Muscle layer of duodenum (tissue), 2 donors: ENCODE measurements at regions not wholly inside any gene's neighbourhood (a gene's known extent, or its start where the extent isn't known, plus 50 kb on each side); places are given as distances from the start of the nearest gene placed in this dataset.
"Not testable (repeated sequence)": the region's sequence is repeated elsewhere in the genome, so short reads cannot be mapped to it uniquely, and the experiment has no call there.

Experiments
- H3K27ac ChIP-seq: one replicate; pipeline ENCODE4 v1.7.0; 2013; ENCODE audit warnings: mild to moderate bottlenecking, low read length
- H3K27me3 ChIP-seq: one replicate; pipeline ENCODE4 v1.7.0; 2013; ENCODE audit warnings: low read depth, mild to moderate bottlenecking, control low read depth, low read length
- H3K36me3 ChIP-seq, 2 donors: one replicate each; pipeline ENCODE4 v1.7.0; 2013; ENCODE audit warnings: low read length in 2 of 2, control low read depth in 1 of 2, mild to moderate bottlenecking in 1 of 2; ENCODE audit not compliant: insufficient read depth in 2 of 2, control insufficient read depth in 1 of 2
- H3K4me1 ChIP-seq, 2 donors: one replicate each; pipeline ENCODE4 v1.7.0; 2013; ENCODE audit warnings: low read length in 2 of 2, mild to moderate bottlenecking in 2 of 2, control low read depth in 1 of 2, moderate library complexity in 1 of 2; ENCODE audit not compliant: insufficient read depth in 2 of 2, control insufficient read depth in 1 of 2
- H3K4me3 ChIP-seq, 2 donors: one replicate each; pipeline ENCODE4 v1.7.0; 2013; ENCODE audit warnings: low read length in 2 of 2, low read depth in 1 of 2, mild to moderate bottlenecking in 1 of 2
- H3K9me3 ChIP-seq, 2 donors: one replicate each; pipeline ENCODE4 v1.7.0; 2013; ENCODE audit warnings: low read length in 2 of 2, control low read depth in 1 of 2, mild to moderate bottlenecking in 1 of 2; ENCODE audit not compliant: control insufficient read depth in 1 of 2
- donor health status: healthy.

GRCh38 chr1:60923389-60924087 is 158.8 kb upstream of the NFIA start:
- H3K4me3 ChIP-seq = no peak overlapping the region
- H3K27me3 ChIP-seq = no peaks in the 10 kb centered on the region
- H3K27ac ChIP-seq = no peak overlapping the region
- H3K9me3 ChIP-seq = no peaks in the 10 kb centered on the region
- no peaks in the 10 kb centered on the region for H3K36me3 ChIP-seq
- peaks cover 0 to 13% of the 10 kb centered on the region in 2 donors for H3K4me1 ChIP-seq

GRCh38 chr1:60922304-60922703 is 160.1 kb upstream of the NFIA start:
- Histone ChIP-seq H3K9me3 (no peaks in the 10 kb centered on the region), H3K27ac (no peak overlapping the region), H3K27me3 (no peaks in the 10 kb centered on the region), H3K36me3 (no peaks in the 10 kb centered on the region), H3K4me3 (no peak overlapping the region), H3K4me1 (peaks cover 0 to 13% of the 10 kb centered on the region in 2 donors)

- peaks cover 0 to 13% of the 10 kb centered on the region in 2 donors for H3K4me1 ChIP-seq
- no peak overlapping the region for H3K27ac ChIP-seq
- no peaks in the 10 kb centered on the region for H3K36me3 ChIP-seq
- H3K4me3 ChIP-seq = no peak overlapping the region
- no peaks in the 10 kb centered on the region for H3K27me3 ChIP-seq
- no peaks in the 10 kb centered on the region for H3K9me3 ChIP-seq
Observed at GRCh38 chr1:60921175-60921574, 161.2 kb upstream of the NFIA start.

GRCh38 chr1:60920561-60920960 is 161.8 kb upstream of the NFIA start:
- H3K27ac ChIP-seq = no peak overlapping the region
- H3K9me3 ChIP-seq = no peaks in the 10 kb centered on the region
- H3K4me1 ChIP-seq = peaks cover 0 to 13% of the 10 kb centered on the region in 2 donors
- no peaks in the 10 kb centered on the region for H3K27me3 ChIP-seq
- H3K36me3 ChIP-seq = no peaks in the 10 kb centered on the region
- H3K4me3 ChIP-seq = no peak overlapping the region

GRCh38 chr1:60918867-60919266 is 163.5 kb upstream of the NFIA start:
- no peaks in the 10 kb centered on the region for H3K27me3 ChIP-seq
- H3K27ac ChIP-seq = no peak overlapping the region
- H3K36me3 ChIP-seq = no peaks in the 10 kb centered on the region
- no peak overlapping the region for H3K4me3 ChIP-seq
- peaks cover 0 to 10% of the 10 kb centered on the region in 2 donors for H3K4me1 ChIP-seq
- H3K9me3 ChIP-seq = no peaks in the 10 kb centered on the region

GRCh38 chr1:60916906-60917305 is 165.5 kb upstream of the NFIA start:
- no peaks in the 10 kb centered on the region for H3K9me3 ChIP-seq
- H3K4me1 ChIP-seq = no peaks in the 10 kb centered on the region
- no peaks in the 10 kb centered on the region for H3K27me3 ChIP-seq
- no peak overlapping the region for H3K27ac ChIP-seq
- H3K4me3 ChIP-seq = no peak overlapping the region
- H3K36me3 ChIP-seq = no peaks in the 10 kb centered on the region

- no peak overlapping the region for H3K4me3 ChIP-seq
- no peaks in the 10 kb centered on the region for H3K27me3 ChIP-seq
- no peak overlapping the region for H3K27ac ChIP-seq
- no peaks in the 10 kb centered on the region for H3K4me1 ChIP-seq
- H3K36me3 ChIP-seq = no peaks in the 10 kb centered on the region
- H3K9me3 ChIP-seq = no peaks in the 10 kb centered on the region
Observed at GRCh38 chr1:60916199-60916598, 166.2 kb upstream of the NFIA start.

GRCh38 chr1:60915441-60915840 is 166.9 kb upstream of the NFIA start:
- Histone ChIP-seq H3K27ac (no peak overlapping the region), H3K9me3 (no peaks in the 10 kb centered on the region), H3K27me3 (no peaks in the 10 kb centered on the region), H3K4me3 (no peak overlapping the region), H3K36me3 (no peaks in the 10 kb centered on the region), H3K4me1 (no peaks in the 10 kb centered on the region)

GRCh38 chr1:60914982-60915381 is 167.4 kb upstream of the NFIA start:
- no peaks in the 10 kb centered on the region for H3K36me3 ChIP-seq
- H3K9me3 ChIP-seq = no peaks in the 10 kb centered on the region
- no peak overlapping the region for H3K27ac ChIP-seq
- H3K4me3 ChIP-seq = no peak overlapping the region
- H3K27me3 ChIP-seq = no peaks in the 10 kb centered on the region
- no peaks in the 10 kb centered on the region for H3K4me1 ChIP-seq

GRCh38 chr1:60913708-60914107 is 168.7 kb upstream of the NFIA start:
- H3K4me1 ChIP-seq, H3K4me3 ChIP-seq, H3K36me3 ChIP-seq, H3K27me3 ChIP-seq, H3K9me3 ChIP-seq, H3K27ac ChIP-seq: not testable (repeated sequence)

- no peak overlapping the region for H3K27ac ChIP-seq
- no peak overlapping the region for H3K4me3 ChIP-seq
- no peaks in the 10 kb centered on the region for H3K4me1 ChIP-seq
- H3K27me3 ChIP-seq = no peaks in the 10 kb centered on the region
- H3K36me3 ChIP-seq = no peaks in the 10 kb centered on the region
- H3K9me3 ChIP-seq = no peaks in the 10 kb centered on the region
Observed at GRCh38 chr1:60913039-60913438, 169.3 kb upstream of the NFIA start.
